ENCODE measurements at regions not wholly inside any gene's neighbourhood (a gene's known extent, or its start where the extent isn't known, plus 50 kb on each side); places are given as distances from the start of the nearest gene placed in this dataset.

GRCh38 chr1:14037101-14037847 lies 337.3 kb downstream of the PRDM2 start:
- POLR2A ChIA-PET: no interaction called here
- H3K27me3 Mint-ChIP-seq: peaks cover 2 to 8% of the 10 kb centered on the region in 2 donors
- H3K36me3 Mint-ChIP-seq: no peaks in the 10 kb centered on the region
- no peaks in the 10 kb centered on the region for H3K4me1 Mint-ChIP-seq
- Histone ChIP-seq H3K9me3 (ENCODE audit: low read length) (no peaks in the 10 kb centered on the region), H3K4me3 (ENCODE audit: low read length) (no peak overlapping the region), H3K4me1 (ENCODE audit: insufficient read depth, low read length) (no peaks in the 10 kb centered on the region), H3K27me3 (ENCODE audit: insufficient read depth, low read length, poor library complexity, severe bottlenecking) (no peaks in the 10 kb centered on the region), H3K36me3 (ENCODE audit: insufficient read depth, low read length) (no peaks in the 10 kb centered on the region), H3K27ac (ENCODE audit: low read depth, low read length) (no peak overlapping the region)
- no peak overlapping the region for H3K4me3 Mint-ChIP-seq
- no peak overlapping the region for H3K27ac Mint-ChIP-seq
- H3K9me3 Mint-ChIP-seq: peaks cover 8 to 18% (median 12%) of the 10 kb centered on the region in 5 donors
- no peak for DNase-seq
- CTCF ChIA-PET: no interaction called here

GRCh38 chr1:14039582-14040430 lies 339.8 kb downstream of the PRDM2 start:
- no peak overlapping the region for H3K4me3 ChIP-seq (ENCODE audit: low read length)
- H3K9me3 ChIP-seq (ENCODE audit: low read length): no peaks in the 10 kb centered on the region
- Mint-ChIP-seq H3K27me3 (peaks cover 0 to 8% of the 10 kb centered on the region in 2 donors), H3K4me3 (no peak overlapping the region), H3K27ac (peak overlapping the region in 1 of 8 donors; percentile 52), H3K36me3 (no peaks in the 10 kb centered on the region), H3K4me1 (no peaks in the 10 kb centered on the region), H3K9me3 (peaks cover 11 to 31% (median 19%) of the 10 kb centered on the region in 5 donors)
- ChIA-PET POLR2A (no interaction called here), CTCF (no interaction called here)
- no peaks in the 10 kb centered on the region for H3K4me1 ChIP-seq (ENCODE audit: insufficient read depth, low read length)
- no peak overlapping the region for H3K27ac ChIP-seq (ENCODE audit: low read depth, low read length)
- no peaks in the 10 kb centered on the region for H3K36me3 ChIP-seq (ENCODE audit: insufficient read depth, low read length)
- DNase-seq: no peak
- no peaks in the 10 kb centered on the region for H3K27me3 ChIP-seq (ENCODE audit: insufficient read depth, low read length, poor library complexity, severe bottlenecking)

- Mint-ChIP-seq H3K36me3 (peaks cover 0 to 2% (median 0%) of the 10 kb centered on the region in 3 donors), H3K27ac (no peak overlapping the region), H3K27me3 (peaks cover 19 to 22% of the 10 kb centered on the region in 2 donors), H3K4me3 (no peak overlapping the region), H3K4me1 (no peaks in the 10 kb centered on the region), H3K9me3 (peaks cover 0 to 12% (median 2%) of the 10 kb centered on the region in 5 donors)
- Histone ChIP-seq H3K36me3 (ENCODE audit: insufficient read depth, low read length) (no peaks in the 10 kb centered on the region), H3K4me3 (ENCODE audit: low read length) (no peak overlapping the region), H3K4me1 (ENCODE audit: insufficient read depth, low read length) (no peaks in the 10 kb centered on the region), H3K27ac (ENCODE audit: low read depth, low read length) (no peak overlapping the region), H3K9me3 (ENCODE audit: low read length) (no peaks in the 10 kb centered on the region), H3K27me3 (ENCODE audit: insufficient read depth, low read length, poor library complexity, severe bottlenecking) (no peaks in the 10 kb centered on the region)
- CTCF ChIA-PET: no interaction called here
- POLR2A ChIA-PET: no interaction called here
- no peak for DNase-seq
These were observed 350.0 kb downstream of the PRDM2 start for GRCh38 chr1:14049965-14050364.

GRCh38 chr1:14055442-14056223 lies 355.6 kb downstream of the PRDM2 start:
- peaks cover 0 to 8% (median 6%) of the 10 kb centered on the region in 5 donors for H3K9me3 Mint-ChIP-seq
- no peaks in the 10 kb centered on the region for H3K9me3 ChIP-seq (ENCODE audit: low read length)
- H3K27ac Mint-ChIP-seq: no peak overlapping the region
- no peaks in the 10 kb centered on the region for H3K36me3 Mint-ChIP-seq
- ChIA-PET CTCF (no interaction called here), POLR2A (no interaction called here)
- H3K27me3 ChIP-seq (ENCODE audit: insufficient read depth, low read length, poor library complexity, severe bottlenecking): no peaks in the 10 kb centered on the region
- no peaks in the 10 kb centered on the region for H3K36me3 ChIP-seq (ENCODE audit: insufficient read depth, low read length)
- H3K4me3 ChIP-seq (ENCODE audit: low read length): no peak overlapping the region
- DNase-seq: no peak
- H3K4me3 Mint-ChIP-seq: no peak overlapping the region
- H3K4me1 Mint-ChIP-seq: no peaks in the 10 kb centered on the region
- no peaks in the 10 kb centered on the region for H3K4me1 ChIP-seq (ENCODE audit: insufficient read depth, low read length)
- H3K27ac ChIP-seq (ENCODE audit: low read depth, low read length): no peak overlapping the region
- H3K27me3 Mint-ChIP-seq: peaks cover 13 to 24% of the 10 kb centered on the region in 2 donors

GRCh38 chr1:14057640-14058039 lies 357.7 kb downstream of the PRDM2 start:
- Mint-ChIP-seq H3K9me3 (peaks cover 0 to 8% (median 4%) of the 10 kb centered on the region in 5 donors), H3K27me3 (peaks cover 7 to 17% of the 10 kb centered on the region in 2 donors), H3K4me3 (no peak overlapping the region), H3K27ac (no peak overlapping the region), H3K4me1 (no peaks in the 10 kb centered on the region), H3K36me3 (no peaks in the 10 kb centered on the region)
- Histone ChIP-seq H3K9me3 (ENCODE audit: low read length) (no peaks in the 10 kb centered on the region), H3K4me3 (ENCODE audit: low read length) (no peak overlapping the region), H3K4me1 (ENCODE audit: insufficient read depth, low read length) (no peaks in the 10 kb centered on the region), H3K27me3 (ENCODE audit: insufficient read depth, low read length, poor library complexity, severe bottlenecking) (no peaks in the 10 kb centered on the region), H3K27ac (ENCODE audit: low read depth, low read length) (no peak overlapping the region), H3K36me3 (ENCODE audit: insufficient read depth, low read length) (no peaks in the 10 kb centered on the region)
- ChIA-PET CTCF (no interaction called here), POLR2A (no interaction called here)
- DNase-seq: no peak

GRCh38 chr1:14061204-14061603 lies 361.2 kb downstream of the PRDM2 start:
- Mint-ChIP-seq H3K27ac (no peak overlapping the region), H3K4me3 (no peak overlapping the region), H3K4me1 (no peaks in the 10 kb centered on the region), H3K27me3 (peaks cover 1 to 9% of the 10 kb centered on the region in 2 donors), H3K36me3 (no peaks in the 10 kb centered on the region), H3K9me3 (peaks cover 0 to 8% (median 5%) of the 10 kb centered on the region in 5 donors)
- Histone ChIP-seq H3K4me3 (ENCODE audit: low read length) (no peak overlapping the region), H3K36me3 (ENCODE audit: insufficient read depth, low read length) (no peaks in the 10 kb centered on the region), H3K27ac (ENCODE audit: low read depth, low read length) (no peak overlapping the region), H3K27me3 (ENCODE audit: insufficient read depth, low read length, poor library complexity, severe bottlenecking) (no peaks in the 10 kb centered on the region), H3K4me1 (ENCODE audit: insufficient read depth, low read length) (no peaks in the 10 kb centered on the region), H3K9me3 (ENCODE audit: low read length) (no peaks in the 10 kb centered on the region)
- no peak for DNase-seq
- POLR2A ChIA-PET: no interaction called here
- CTCF ChIA-PET: no interaction called here

GRCh38 chr1:14061722-14062121 lies 361.7 kb downstream of the PRDM2 start:
- Histone ChIP-seq H3K27ac (ENCODE audit: low read depth, low read length) (no peak overlapping the region), H3K9me3 (ENCODE audit: low read length) (no peaks in the 10 kb centered on the region), H3K27me3 (ENCODE audit: insufficient read depth, low read length, poor library complexity, severe bottlenecking) (no peaks in the 10 kb centered on the region), H3K36me3 (ENCODE audit: insufficient read depth, low read length) (no peaks in the 10 kb centered on the region), H3K4me3 (ENCODE audit: low read length) (no peak overlapping the region), H3K4me1 (ENCODE audit: insufficient read depth, low read length) (no peaks in the 10 kb centered on the region)
- Mint-ChIP-seq H3K9me3 (peaks cover 0 to 8% (median 5%) of the 10 kb centered on the region in 5 donors), H3K4me1 (no peaks in the 10 kb centered on the region), H3K27me3 (peaks cover 1 to 9% of the 10 kb centered on the region in 2 donors), H3K36me3 (no peaks in the 10 kb centered on the region), H3K27ac (no peak overlapping the region), H3K4me3 (no peak overlapping the region)
- ChIA-PET POLR2A (no interaction called here), CTCF (no interaction called here)
- DNase-seq: no peak

- Histone ChIP-seq H3K4me1 (ENCODE audit: insufficient read depth, low read length) (no peaks in the 10 kb centered on the region), H3K9me3 (ENCODE audit: low read length) (no peaks in the 10 kb centered on the region), H3K27me3 (ENCODE audit: insufficient read depth, low read length, poor library complexity, severe bottlenecking) (no peaks in the 10 kb centered on the region), H3K36me3 (ENCODE audit: insufficient read depth, low read length) (no peaks in the 10 kb centered on the region), H3K4me3 (ENCODE audit: low read length) (no peak overlapping the region), H3K27ac (ENCODE audit: low read depth, low read length) (no peak overlapping the region)
- Mint-ChIP-seq H3K4me3 (no peak overlapping the region), H3K9me3 (peaks cover 0 to 8% (median 5%) of the 10 kb centered on the region in 5 donors), H3K27ac (no peak overlapping the region), H3K27me3 (peaks cover 0 to 6% of the 10 kb centered on the region in 2 donors), H3K36me3 (no peaks in the 10 kb centered on the region), H3K4me1 (no peaks in the 10 kb centered on the region)
- DNase-seq: no peak
- POLR2A ChIA-PET: no interaction called here
- CTCF ChIA-PET: no interaction called here
These were observed 362.7 kb downstream of the PRDM2 start for GRCh38 chr1:14062669-14063068.
